Heart right ventricle (tissue), 16 donors: ENCODE measurements at regions not wholly inside any gene's neighbourhood (a gene's known extent, or its start where the extent isn't known, plus 50 kb on each side); places are given as distances from the start of the nearest gene placed in this dataset.

Experiments
- ATAC-seq, 8 donors: fragments of 200-7000 bp; cut with Tn5 transposase; one replicate each; pipeline ENCODE4 v1.9.1; 2020; ENCODE audit warnings: mild to moderate bottlenecking in 8 of 8, moderate library complexity in 8 of 8, moderate number of reproducible peaks in 1 of 8
- DNase-seq, 2 donors: peaks; one replicate each; pipeline ENCODE4 v3.0.0-alpha.2; 2020
- H3K27ac ChIP-seq, 10 donors: fragments of 200-600 bp; sonication (generic) in 2 of 10; one replicate each; pipeline versions ENCODE4 v1.5.0 to v1.8.0; 2020 to 2022; ENCODE audit warnings: mild to moderate bottlenecking in 3 of 10
- H3K27me3 ChIP-seq, 7 donors: fragments of 200-600 bp; one replicate each; pipeline ENCODE4 v1.8.0; 2021 to 2022; ENCODE audit warnings: mild to moderate bottlenecking in 2 of 7
- H3K36me3 ChIP-seq, 9 donors: fragments of 200-600 bp; sonication (generic) in 1 of 9; one replicate each; pipeline versions ENCODE4 v1.5.0 to v1.8.0; 2020 to 2022; ENCODE audit warnings: mild to moderate bottlenecking in 2 of 9
- H3K4me1 ChIP-seq, 9 donors: fragments of 200-600 bp; sonication (generic) in 1 of 9; one replicate each; pipeline versions ENCODE4 v1.5.0 to v1.8.0; 2020 to 2022; ENCODE audit warnings: mild to moderate bottlenecking in 4 of 9
- H3K4me3 ChIP-seq, 10 donors: fragments of 200-600 bp; sonication (generic) in 2 of 10; one replicate each; pipeline versions ENCODE4 v1.5.0 to v1.8.0; 2020 to 2022; ENCODE audit warnings: mild to moderate bottlenecking in 7 of 10, moderate library complexity in 2 of 10
- H3K9me3 ChIP-seq, 11 donors: fragments of 200-600 bp in 10 of 11; sonication (generic) in 2 of 11; one replicate each; pipeline versions ENCODE4 v1.5.0 to v1.8.0; 2013 to 2022; ENCODE audit warnings: mild to moderate bottlenecking in 2 of 11, control low read depth in 1 of 11, moderate library complexity in 1 of 11
- WGBS, 2 donors: extraction: QIAGEN DNeasy Blood & Tissue Kit; methylation state at CpG; one replicate each; pipeline ENCODE4 v1.1.7; 2013; ENCODE audit warnings: inconsistent platforms in 1 of 2; 5-methylcytosine and 5-hydroxymethylcytosine counted together
- intact Hi-C, 10 donors: fragments of 100-400 bp; cut with DNase I; formaldehyde crosslinking; loops; one replicate each; pipeline versions ENCODE4 v1.11.1 to v1.14.2; 2022
- TF ChIP-seq, protein P1 (sequence below), 9 donors: fragments of 200-600 bp; sonication (generic) in 2 of 9; IDR thresholded peaks; one replicate each; pipeline versions ENCODE4 v1.5.0 to v1.8.0; 2021 to 2022; ENCODE audit warnings: antibody characterized with exemption in 9 of 9, mild to moderate bottlenecking in 5 of 9, moderate library complexity in 1 of 9
- donor health status: Arrhythmogenic right ventricular cardiomyopathy.
- donor health status: ischemic (EF 13 %, LVEDD 7.1; RV severe dilation, severe dysfunction).
- donor health status: healthy with polysubstance abuse.
- donor health status: DM: no; HTN: yes; CAD: no.
- donor health status: DM: no; HTN: no; CAD: no.
- donor health status: ischemic (EF 25% LVEDD 6.9; RV normal size, moderate dysfunction).
- donor health status: ischemic (EF 25% LVEDD 5.7; RV mildly dilated, moderate dysfunction).
- donor health status: healthy.
- donor health status: DM: yes; HTN: yes; CAD: no.
- donor health status: Ischemic cardiomyopathy.
- donor health status: ischemic (EF 35%, LVEDD 5.7; RV mildly dilated, moderate dysfunction).
- donor health status: nonischemic (EF 11% LVEDD 7.7; RV severe dilation, severe dysfunction).
- donor health status: DM: yes; HTN: yes; CAD: no.
- donor health status: PGD.
- donor health status: ischemic (EF 29% LVEDD 5.4; RV normal size, mild dysfunction).
- donor health status: nonischemic (EF 23%, LVEDD 6.1; RV moderate dilation, normal function).

DNA sequence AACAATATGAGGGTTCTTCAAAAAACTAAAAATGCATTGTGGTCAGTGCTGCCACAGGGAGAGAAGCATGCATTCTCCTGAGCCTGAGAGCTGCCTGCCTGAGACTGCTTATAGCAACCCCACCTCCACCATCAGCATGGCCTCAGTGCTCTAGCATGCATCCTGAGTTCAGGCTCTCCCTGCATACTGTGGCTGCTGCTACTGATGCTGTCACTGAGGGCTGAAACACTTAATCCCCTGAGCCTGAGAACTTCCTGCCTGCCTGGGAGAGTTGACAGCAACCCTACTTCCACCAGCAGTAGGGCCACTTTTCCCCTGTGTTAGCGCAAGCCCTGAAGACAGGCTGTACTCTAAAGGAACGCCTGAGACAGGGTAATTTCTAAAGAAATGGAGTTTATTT is 206.0 kb downstream of the FBXO4 start:
- Histone ChIP-seq H3K27ac (no peak overlapping the region), H3K27me3 (peaks cover 0 to 3% (median 0%) of the 10 kb centered on the region in 7 donors), H3K9me3 (peaks cover 0 to 13% (median 0%) of the 10 kb centered on the region in 11 donors), H3K4me3 (no peak overlapping the region), H3K4me1 (no peaks in the 10 kb centered on the region), H3K36me3 (no peaks in the 10 kb centered on the region)
- ATAC-seq (no peak), DNase-seq (no peak)
- TF ChIP-seq, protein P1, sequence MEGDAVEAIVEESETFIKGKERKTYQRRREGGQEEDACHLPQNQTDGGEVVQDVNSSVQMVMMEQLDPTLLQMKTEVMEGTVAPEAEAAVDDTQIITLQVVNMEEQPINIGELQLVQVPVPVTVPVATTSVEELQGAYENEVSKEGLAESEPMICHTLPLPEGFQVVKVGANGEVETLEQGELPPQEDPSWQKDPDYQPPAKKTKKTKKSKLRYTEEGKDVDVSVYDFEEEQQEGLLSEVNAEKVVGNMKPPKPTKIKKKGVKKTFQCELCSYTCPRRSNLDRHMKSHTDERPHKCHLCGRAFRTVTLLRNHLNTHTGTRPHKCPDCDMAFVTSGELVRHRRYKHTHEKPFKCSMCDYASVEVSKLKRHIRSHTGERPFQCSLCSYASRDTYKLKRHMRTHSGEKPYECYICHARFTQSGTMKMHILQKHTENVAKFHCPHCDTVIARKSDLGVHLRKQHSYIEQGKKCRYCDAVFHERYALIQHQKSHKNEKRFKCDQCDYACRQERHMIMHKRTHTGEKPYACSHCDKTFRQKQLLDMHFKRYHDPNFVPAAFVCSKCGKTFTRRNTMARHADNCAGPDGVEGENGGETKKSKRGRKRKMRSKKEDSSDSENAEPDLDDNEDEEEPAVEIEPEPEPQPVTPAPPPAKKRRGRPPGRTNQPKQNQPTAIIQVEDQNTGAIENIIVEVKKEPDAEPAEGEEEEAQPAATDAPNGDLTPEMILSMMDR (IDR thresholded peaks at IDR 0.05) = no peak
- 76 to 84% methylated on average over 2 of the region's 2 CpGs for WGBS, 2 donors
- intact Hi-C loops = no loop called here

DNA sequence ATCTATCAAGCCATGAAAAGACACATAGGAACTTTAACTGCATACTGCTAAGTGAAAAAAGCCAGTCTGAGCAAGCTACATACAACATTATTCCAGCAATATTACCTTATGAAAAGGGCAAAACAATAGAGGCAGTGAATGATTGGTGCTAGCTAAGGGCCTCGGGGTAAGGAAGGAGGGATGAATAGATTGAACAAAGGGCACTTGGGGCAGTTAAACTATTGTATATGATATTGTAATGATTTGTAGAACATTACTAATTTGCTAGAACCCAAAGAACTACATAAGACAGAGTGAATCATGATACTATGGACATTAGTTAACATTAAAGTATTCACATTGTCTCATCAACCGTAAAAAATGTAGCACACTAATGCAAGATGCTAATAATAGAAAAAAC is 218.3 kb downstream of the FBXO4 start:
- Histone ChIP-seq H3K27me3 (no peaks in the 10 kb centered on the region), H3K9me3 (peaks cover 0 to 20% (median 3%) of the 10 kb centered on the region in 11 donors), H3K27ac (no peak overlapping the region), H3K4me3 (no peak overlapping the region), H3K4me1 (no peaks in the 10 kb centered on the region), H3K36me3 (no peaks in the 10 kb centered on the region)
- 85 to 87% methylated on average over 2 of the region's 2 CpGs for WGBS, 2 donors
- intact Hi-C loops = no loop called here
- no peak for DNase-seq
- no peak for ATAC-seq
- TF ChIP-seq, protein P1 (IDR thresholded peaks at IDR 0.05) = no peak

DNA sequence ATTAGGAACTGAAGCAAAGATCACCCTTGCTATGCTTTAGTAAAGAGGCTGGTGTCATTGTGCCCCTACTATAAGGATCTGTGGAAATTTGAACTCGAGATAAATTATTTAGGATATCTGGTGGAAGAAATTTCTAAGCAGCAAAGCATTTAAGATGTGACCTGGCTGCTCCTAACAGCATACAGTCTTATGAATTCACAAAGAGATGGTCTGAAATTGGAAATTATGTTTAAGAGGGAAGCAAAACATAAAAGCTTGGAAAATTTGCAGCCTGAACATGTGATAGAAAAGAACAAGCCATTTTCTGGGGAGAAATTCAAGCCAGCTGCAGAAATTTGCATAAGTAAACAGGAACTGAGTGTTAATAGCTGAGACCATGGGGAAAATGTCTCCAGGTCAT is 223.7 kb downstream of the FBXO4 start:
- TF ChIP-seq, protein P1 (IDR thresholded peaks at IDR 0.05) = no peak
- no peak for ATAC-seq
- intact Hi-C loops = no loop called here
- H3K27ac ChIP-seq = no peak overlapping the region
- H3K27me3 ChIP-seq = no peaks in the 10 kb centered on the region
- no peak overlapping the region for H3K4me3 ChIP-seq
- H3K4me1 ChIP-seq = no peaks in the 10 kb centered on the region
- 26 to 64% methylated on average over 1 of the region's 1 CpG for WGBS, 2 donors
- no peak for DNase-seq
- H3K9me3 ChIP-seq = peaks cover 0 to 44% (median 20%) of the 10 kb centered on the region in 11 donors
- H3K36me3 ChIP-seq = no peaks in the 10 kb centered on the region

DNA sequence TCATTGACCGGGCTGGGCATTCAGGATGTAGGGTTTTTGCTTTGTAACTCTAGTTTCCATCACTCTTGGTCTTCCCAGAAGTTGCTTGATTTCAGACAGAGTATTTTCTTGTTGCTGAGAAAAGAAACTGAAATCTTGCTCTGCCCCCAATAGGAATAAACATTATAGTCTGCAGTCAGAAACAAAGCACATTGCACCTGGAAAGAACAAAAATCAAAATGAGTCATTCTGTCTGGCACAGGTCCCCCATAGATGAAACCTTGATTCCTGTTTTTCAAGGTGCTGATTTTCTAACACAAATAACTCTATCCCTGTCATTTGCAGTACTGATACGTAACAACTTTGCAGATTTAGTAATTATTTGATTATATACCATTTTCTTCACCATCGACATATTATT is 232.1 kb downstream of the FBXO4 start:
- H3K9me3 ChIP-seq = no peaks in the 10 kb centered on the region
- H3K4me1 ChIP-seq = no peaks in the 10 kb centered on the region
- H3K4me3 ChIP-seq = no peak overlapping the region
- ATAC-seq (no peak), DNase-seq (no peak)
- no peaks in the 10 kb centered on the region for H3K27me3 ChIP-seq
- intact Hi-C loops = no loop called here
- H3K36me3 ChIP-seq = no peaks in the 10 kb centered on the region
- TF ChIP-seq, protein P1 (IDR thresholded peaks at IDR 0.05) = no peak
- WGBS, 2 donors = 55 to 64% methylated on average over 3 of the region's 3 CpGs
- no peak overlapping the region for H3K27ac ChIP-seq

DNA sequence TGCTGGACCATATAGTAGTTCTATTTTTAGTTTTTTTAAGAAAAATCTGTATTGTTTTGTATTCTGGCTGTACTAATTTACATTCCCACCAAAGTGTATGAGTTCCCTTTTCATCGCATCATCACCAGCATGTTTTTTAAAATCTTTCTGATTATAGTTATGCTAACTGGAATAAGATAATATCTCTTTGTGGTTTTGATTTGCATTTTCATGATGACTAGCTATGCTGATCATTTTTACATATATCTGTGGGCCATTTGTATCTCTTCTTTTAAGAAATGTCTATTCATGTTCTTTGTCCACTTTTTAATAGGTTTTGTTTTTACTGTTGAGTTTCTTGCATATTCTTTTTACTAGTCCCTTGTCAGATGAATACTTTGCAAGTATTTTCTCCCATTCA is 238.0 kb downstream of the FBXO4 start:
- H3K27me3 ChIP-seq = no peaks in the 10 kb centered on the region
- no peaks in the 10 kb centered on the region for H3K36me3 ChIP-seq
- 93 to 98% methylated on average over 1 of the region's 1 CpG for WGBS, 2 donors
- intact Hi-C loops = no loop called here
- TF ChIP-seq, protein P1 (IDR thresholded peaks at IDR 0.05) = no peak
- H3K9me3 ChIP-seq = no peaks in the 10 kb centered on the region
- no peak for DNase-seq
- no peak overlapping the region for H3K4me3 ChIP-seq
- no peak overlapping the region for H3K27ac ChIP-seq
- no peak for ATAC-seq
- H3K4me1 ChIP-seq = no peaks in the 10 kb centered on the region
